GM18867 (cell line): ENCODE measurements at regions not wholly inside any gene's neighbourhood (a gene's known extent, or its start where the extent isn't known, plus 50 kb on each side); places are given as distances from the start of the nearest gene placed in this dataset.

Experiments used
- ATAC-seq: cut with Tn5 transposase; IDR thresholded peaks from one replicate; pipeline ENCODE4 v1.9.1; 2021; ENCODE audit warnings: mild to moderate bottlenecking, moderate library complexity; ENCODE audit not compliant: unreplicated experiment

DNA sequence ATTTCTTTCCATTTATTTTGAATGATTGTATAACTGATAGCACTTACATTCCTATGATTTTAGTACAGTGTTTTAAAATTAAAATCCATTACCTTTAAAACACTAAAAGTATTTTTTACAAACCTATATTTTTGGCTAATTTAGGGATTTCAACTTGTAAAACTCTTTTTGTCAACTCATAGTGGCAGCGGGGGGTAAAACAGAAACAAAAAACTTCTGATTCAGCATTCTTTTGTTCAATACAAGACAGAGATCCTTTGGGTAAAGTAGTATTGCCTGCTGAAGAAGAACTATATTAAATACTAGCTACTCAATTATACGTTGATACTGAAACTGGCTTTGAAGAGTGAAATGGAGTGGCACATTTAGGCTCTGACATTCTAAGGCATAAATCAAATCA lies 437.4 kb upstream of the CDH19 start:
- no peak for ATAC-seq

DNA sequence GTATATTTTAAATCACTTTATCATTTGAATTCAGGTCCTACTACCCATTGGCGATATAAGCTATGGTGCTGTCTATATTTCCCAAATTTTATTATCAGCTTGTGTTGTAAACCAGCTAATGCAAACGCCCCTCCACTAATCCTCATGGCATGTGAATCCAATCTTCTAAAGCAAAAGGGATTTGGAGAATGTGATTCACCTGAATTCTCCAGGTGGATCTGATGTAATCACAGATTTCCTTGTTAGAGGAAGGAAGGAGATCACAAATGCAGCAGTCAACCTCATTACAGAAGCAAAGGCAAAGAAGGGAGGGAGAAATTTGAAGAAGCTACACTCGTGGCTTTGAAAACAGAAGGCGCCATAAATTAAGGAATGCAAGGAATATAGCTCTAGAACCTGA lies 431.1 kb upstream of the CDH19 start:
- ATAC-seq: no peak

DNA sequence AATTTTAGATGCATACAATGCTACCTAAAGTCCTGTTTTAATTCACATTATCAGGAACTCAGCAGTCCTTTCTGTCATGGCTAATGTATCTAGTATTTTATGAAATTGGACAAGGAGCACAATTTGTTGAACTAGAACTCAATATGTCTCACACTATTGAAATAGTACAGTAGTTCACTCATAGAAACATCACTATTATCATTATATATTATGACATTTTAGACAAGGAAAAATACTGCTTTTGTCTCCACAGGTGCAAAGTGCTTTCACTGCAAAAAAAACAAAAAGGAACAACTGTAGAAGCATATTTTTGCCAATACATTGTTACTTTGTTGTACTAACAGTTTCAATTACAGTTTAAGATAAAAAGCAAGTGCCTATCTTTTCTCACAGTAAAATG lies 419.2 kb upstream of the CDH19 start:
- no peak for ATAC-seq

DNA sequence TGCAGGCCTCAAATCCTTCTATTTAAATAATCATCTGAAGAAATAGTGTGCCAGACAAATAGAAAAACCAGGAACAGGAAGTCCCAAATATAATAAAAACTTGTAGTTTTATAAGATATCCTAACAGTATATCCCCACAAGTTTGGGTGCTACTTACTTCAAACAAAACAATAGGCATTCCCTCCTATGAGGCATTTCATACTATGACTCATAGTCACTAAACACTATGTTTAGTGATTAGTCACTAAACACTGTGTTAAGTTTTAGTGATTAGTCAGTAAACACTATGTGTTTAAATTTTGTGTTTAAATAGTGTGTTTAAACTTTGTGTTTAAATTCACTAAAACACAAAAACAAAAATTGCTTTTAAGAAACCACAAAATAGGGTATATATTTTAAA lies 407.0 kb upstream of the CDH19 start:
- no peak for ATAC-seq

DNA sequence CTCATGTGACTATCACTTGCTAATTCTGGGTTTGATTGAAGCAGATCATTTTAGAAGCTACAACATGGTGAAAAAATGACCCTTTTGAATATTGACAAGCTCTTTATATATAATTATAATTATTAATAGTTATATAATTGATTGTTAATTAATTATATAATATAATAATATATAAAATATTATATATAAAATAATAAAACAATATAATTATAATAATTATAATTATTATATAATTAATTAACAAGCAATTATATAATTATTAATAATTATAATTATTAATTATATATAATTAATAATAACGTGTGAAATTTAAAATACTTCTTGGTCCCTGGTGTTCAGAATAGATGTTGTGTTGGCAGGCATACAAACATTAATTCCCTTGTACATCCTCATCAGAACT lies 404.1 kb upstream of the CDH19 start:
- no peak for ATAC-seq

DNA sequence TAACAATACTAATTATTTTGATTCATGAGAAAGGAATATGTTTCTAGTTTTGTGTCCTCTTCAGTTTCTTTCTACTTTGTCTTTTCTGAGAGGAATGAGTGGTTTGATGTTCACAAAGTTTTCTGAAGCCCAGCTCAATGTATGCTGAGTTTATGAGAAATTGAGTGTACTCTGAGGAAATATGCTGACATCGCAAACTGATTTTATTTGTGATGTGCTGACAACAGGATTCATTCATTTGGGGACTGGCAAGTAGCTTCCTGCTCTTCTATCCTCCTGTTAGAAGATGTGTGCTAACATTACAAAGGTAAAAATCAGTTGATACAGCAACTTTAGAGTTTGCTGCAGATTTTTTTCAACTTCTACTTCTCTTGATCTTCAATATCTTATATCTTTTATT lies 403.2 kb upstream of the CDH19 start:
- no peak for ATAC-seq

DNA sequence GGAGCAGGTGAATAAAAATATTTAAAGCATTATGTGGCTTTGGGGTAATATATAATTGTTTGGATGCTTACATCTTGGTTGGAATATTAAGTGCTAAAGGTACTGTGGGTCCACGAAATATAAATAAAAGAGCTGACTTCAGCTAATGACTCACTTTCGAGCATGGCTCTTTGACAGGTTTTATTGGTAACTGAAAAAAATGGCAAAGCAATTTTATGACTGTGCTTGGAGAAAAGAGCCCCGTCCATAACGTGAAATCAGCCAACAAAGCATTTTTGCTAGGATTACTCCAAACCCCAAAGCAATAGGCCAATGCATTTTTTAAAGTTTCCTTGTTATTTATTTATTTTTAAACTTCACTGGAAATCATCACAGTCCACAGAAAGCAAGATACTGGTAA lies 397.2 kb upstream of the CDH19 start:
- ATAC-seq: no peak

DNA sequence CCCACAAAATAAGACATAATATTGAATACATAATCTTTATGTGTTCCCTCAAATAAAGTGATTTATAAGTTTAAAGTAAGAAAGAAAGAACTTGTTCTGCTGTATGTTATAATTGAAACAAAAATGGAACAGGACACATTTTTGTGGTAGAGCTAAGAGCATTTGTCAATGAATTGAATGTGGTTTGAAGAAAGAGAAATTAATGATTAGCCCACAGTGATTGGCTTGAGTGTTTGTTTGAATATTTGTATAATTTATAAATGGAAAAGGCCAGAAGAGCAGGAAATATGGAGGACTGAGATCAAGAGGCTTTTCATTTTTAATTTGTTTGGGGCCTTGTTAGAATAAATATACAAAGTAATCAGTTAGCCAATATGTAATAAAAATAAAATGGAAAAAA lies 395.1 kb upstream of the CDH19 start:
- ATAC-seq: no peak

DNA sequence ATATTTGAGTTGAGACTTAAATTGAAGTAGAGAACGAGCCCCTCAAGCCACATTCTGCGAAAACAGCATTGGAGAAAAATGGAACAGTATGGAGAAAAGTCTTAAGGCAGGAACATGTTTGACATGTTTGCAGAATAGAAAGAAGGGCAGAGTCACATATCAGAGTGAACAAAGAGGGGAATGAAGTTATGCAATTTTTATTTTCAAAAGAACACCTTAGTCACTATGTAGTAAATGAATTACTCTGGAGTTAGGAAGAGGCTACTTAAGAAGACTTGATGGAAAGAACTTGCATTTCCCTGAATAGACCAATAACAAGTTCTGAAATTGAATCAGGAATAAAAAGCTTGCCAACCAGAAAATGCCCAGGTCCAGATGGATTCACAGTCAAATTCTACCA lies 391.4 kb upstream of the CDH19 start:
- ATAC-seq: no peak

DNA sequence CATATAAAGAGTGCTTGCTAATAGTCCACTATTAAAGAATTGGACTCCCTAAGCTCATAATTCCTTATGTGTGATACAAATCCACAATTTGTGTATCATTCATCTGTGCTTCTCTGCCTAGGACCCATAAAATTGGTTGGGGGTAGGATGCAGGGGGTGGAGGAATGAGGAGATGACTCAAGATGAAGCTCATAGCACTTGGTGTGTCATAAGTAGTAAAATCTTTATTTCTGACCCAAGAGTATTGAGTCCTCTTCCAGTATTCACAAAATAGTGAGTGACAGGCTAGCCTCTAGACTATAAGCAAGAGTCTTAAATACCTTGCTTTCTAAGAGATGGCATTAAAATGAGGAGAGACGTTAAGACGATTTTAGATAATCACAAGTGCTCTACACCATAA lies 390.9 kb upstream of the CDH19 start:
- ATAC-seq: no peak

DNA sequence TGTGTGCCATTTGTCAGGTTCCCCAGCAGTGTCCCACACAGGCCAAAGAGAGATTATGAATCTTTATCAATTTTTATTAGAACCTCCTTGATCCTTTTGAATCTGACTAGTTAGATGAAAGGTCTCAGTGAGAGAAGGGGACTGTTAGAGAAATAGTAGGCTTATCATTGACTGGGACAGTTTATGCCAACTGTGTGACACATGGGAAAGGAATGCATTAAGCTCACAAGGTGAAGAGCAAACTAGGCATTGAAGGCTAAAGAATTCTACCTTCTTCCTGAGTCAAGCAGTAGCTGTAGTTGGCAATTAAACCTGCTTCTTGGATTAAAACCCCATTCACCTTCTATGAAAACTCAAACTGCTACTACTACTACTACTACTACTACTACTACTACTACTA lies 389.6 kb upstream of the CDH19 start:
- ATAC-seq: no peak

DNA sequence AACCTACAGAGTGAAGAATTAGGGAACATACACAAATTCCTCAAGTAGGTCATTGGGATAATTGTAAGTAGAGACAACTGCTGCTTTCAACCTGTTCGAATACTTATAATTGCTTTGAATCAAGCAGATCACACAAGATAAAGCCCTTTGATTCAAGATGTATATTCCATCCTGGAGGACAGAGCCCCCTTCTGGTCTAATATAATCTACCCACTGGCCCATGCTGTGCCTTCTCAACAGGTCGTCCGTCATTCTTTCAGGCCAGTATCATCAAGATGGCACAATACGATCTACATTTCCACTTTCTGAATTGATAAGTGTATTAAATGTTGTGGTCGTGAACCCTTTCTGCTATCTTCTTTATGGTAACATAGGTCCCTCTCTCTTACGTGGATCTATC lies 387.0 kb upstream of the CDH19 start:
- no peak for ATAC-seq

DNA sequence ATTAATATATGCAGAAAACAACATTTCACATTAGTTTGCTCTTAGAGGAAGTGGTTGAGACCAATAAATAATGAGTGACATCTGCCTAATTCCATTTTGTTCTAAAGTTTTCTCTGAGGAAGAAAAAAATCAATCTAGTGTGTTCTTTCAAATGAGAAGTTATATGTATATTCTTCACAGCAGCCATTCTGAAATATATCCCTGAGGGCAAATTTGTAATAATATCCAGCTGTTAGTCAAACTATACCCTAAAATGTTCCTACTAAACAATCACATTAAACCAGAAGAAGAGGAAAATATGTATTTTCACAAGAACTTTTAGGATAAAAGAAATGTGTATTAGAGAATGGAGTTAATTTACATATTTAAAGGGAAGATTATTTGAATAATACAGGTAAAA lies 375.1 kb upstream of the CDH19 start:
- ATAC-seq: no peak

DNA sequence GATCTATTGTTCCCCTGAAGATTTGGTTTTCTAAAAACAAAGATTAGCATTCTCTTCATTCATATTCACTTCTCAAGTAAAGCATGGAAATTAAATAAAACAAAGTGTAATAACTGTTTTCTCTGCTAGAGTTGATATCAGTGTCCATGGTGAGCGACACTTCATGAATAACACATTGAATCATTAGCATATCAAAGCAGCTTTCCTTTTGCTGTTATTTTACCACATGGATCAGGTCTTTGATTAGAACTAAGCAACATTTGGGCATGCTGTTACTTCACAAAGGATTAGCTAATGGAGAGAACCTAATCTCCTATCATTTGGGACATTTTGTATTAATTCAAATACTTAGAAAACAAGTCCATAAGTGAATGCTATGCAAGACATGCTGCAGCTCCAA lies 368.8 kb upstream of the CDH19 start:
- no peak for ATAC-seq

DNA sequence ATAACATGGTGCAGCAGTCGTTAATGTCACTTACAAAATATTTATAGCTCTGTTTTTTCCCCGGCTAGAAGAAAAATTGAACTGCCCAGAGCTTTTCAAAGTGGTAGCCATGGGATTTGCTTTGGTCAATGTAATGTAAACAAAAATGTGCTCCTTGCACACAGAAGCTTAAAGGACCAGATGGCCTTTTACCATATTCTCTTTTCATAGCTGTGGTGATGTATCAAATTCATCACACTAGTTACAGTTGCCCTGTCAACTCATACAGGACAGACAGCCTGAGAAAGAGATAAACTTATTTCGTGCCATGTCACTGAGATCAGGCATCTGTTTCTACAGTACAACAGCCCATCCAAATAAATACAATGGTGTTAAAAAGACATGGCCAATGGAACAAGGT lies 368.1 kb upstream of the CDH19 start:
- ATAC-seq: no peak

DNA sequence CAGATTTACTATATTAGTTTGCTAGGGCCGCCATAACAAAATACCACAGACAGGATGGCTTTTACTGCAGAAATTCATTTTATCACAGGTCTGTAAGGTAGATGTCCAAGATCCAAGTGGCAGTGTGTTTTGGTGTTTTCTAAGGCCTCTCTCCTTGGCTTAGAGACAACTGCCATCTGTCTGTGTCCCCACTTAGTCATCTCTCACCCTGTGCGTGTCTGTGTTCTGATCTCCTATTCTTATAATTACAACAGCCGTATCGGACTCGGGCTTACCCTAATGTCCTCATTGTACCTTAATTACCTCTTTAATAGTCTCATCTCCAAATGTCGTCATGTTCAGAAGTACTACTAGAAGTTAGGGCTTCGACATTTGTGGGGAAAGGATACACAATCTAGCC lies 362.3 kb upstream of the CDH19 start:
- ATAC-seq: no peak

DNA sequence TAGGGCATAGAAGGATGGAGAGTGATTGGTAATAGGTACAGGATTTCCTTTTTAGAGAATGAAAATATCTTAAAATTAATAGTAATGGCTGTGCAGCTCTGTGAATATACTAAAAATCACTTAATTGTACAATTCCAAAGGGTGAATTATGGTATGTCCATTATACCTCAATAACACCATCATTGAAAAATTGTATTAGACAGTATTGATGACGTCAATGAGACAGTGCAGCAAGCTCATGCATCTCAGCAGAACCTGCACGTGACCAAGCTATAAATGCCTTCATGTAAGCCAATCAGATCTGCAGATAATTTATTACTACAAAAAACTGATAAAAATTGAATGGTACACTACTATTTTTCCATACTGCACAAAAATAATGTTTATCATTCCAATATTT lies 354.4 kb upstream of the CDH19 start:
- ATAC-seq: no peak

DNA sequence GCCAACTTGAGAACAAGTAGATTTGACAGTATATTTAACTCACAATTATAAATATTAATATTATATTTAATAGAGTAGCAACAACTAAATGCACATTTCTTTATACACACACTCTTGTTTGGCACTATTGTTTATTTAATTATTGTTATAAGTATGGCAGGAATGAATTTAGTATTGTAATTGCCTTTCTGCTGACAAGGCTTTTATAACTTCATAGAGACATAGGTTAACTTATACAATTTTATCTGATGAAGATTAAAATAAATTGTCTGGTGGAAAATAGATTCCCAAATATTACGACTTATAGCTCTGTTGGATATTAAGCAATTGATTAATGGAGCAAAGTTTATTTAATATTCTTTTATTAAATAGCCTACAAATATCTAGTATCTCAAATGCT lies 347.9 kb upstream of the CDH19 start:
- ATAC-seq: no peak

DNA sequence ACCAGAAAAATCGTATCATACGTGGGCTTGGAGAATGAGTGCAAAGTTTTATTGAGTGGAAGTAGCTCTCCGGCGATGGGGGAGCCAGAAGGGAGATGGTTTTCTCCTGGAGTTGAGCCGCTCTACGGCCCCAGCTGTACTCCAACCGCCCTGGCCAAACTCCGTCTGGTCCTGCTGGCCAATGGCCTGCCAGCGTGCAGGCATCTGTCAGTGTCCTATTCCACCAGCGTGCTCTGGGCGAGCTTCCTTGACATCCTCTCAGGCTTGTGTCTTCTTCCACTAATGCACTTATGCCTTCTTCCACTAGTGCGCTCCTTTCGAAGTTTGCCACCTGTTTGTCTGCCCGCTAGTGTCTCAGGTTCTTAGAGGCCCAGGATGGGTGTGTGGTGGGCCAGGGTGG lies 345.5 kb upstream of the CDH19 start:
- no peak for ATAC-seq

DNA sequence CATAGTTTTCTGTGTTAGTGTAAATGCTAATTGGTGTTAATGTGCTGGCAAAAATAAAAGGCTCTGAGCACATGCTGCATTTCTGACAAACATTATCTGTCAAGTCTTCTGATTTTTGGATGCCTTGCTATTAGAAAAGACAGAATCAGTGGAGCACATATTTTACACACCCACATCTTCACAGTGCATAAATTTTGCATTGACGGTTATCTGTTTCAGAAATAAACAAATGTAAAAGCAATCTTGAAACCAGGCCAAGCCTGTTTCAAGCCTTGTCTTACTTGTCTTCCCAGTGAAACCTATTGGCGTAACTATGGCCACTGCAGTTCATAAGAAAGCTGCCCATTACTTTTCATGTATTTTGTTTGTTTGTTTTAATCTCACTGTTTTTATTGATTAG lies 333.7 kb upstream of the CDH19 start:
- no peak for ATAC-seq

DNA sequence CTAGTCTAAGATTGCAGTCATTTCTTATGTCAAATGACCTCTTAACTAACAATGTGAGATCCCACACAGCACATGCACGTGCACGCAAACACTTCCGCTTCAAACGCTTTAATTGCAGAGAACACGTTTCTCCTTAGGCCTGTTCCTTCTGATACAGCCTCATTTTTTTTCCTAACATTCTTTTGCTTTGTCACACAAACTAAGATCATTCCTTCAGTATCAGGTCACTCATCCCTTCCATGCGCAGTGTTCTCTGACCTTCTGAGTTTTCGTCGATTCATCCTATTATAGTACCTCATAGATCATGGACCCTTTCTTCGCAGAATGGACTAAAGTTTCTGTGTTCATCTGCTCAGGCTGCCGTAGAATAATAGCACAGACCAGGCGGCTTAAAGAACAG lies 327.1 kb upstream of the CDH19 start:
- no peak for ATAC-seq

DNA sequence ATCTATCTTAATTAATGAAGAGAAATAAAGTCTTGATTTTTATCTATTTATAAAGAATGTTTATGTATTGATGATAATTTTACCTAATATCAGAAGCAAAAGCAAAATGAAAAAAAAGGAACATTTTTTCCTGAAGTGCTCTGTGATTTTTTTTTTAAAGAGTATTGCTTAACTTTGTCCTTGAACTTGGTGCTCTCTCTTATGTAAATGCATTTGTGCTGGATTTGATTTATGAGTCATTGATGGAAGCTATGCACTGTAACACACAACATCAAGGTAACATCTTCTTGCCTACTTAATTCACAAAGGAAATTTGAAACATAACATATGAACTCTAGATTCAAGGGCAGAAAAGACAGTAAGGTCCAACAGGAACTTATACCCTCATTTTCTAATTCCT lies 312.9 kb upstream of the CDH19 start:
- ATAC-seq: no peak

DNA sequence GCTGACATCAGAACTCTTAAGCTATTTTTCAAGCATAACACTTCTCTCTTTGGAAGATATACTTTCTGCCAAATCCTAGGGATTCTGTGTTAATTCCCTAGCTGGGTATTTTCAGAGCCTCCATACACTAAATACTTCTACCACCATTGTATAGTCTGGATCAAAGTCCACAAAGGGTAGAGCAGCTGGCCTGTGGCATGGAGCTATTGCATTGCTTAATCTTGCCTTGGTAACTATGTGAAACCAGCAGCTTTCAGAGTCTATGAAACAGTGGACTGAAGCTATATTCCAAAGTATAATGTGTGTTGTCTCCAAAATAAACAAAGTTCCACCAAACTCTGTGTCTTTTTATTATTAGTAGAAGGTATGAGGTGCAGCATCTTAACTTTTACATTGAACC lies 296.9 kb upstream of the CDH19 start:
- ATAC-seq: no peak

DNA sequence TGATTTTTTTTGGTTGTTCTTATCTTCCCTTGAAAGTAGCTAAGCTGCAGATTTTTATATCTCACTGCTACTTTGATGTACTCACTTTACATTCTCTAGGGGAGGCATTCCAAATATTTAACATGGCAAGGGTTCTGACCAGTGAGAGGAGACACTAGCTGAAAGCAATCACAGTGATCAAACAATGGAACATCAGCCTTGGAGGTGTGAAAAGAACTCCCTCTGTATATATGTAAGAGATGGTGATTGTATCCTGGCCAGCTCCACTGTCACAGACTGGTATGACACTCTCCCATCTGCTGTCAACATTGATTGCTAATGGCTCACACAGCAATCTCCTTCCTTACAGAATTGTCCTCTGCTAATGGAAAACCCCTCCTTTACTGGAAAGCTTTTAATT lies 291.7 kb upstream of the CDH19 start:
- no peak for ATAC-seq
